Liver (tissue), 3 donors: ENCODE measurements at regions not wholly inside any gene's neighbourhood (a gene's known extent, or its start where the extent isn't known, plus 50 kb on each side); places are given as distances from the start of the nearest gene placed in this dataset.

Source experiments
- FOXA1 ChIP-seq: IDR thresholded peaks from 2 replicates; pipeline ENCODE4 v1.6.1; 2016; ENCODE audit warnings: antibody characterized with exemption
- GABPA ChIP-seq, 2 donors: IDR thresholded peaks in 1 of 2; conservative IDR thresholded peaks in 1 of 2; 2 replicates each; pipeline ENCODE4 v1.6.1; 2016; ENCODE audit warnings: antibody characterized with exemption in 2 of 2, mild to moderate bottlenecking in 1 of 2, moderate library complexity in 1 of 2
- HNF4A ChIP-seq, 2 donors: conservative IDR thresholded peaks; 2 replicates each; pipeline ENCODE4 v1.6.1; 2016; ENCODE audit warnings: antibody characterized with exemption in 2 of 2, mild to moderate bottlenecking in 2 of 2
- HNF4G ChIP-seq: IDR thresholded peaks from 2 replicates; pipeline ENCODE4 v1.6.1; 2016; ENCODE audit warnings: antibody characterized with exemption
- JUND ChIP-seq, 2 donors: IDR thresholded peaks; 2 replicates each; pipeline ENCODE4 v1.6.1; 2016; ENCODE audit warnings: antibody characterized with exemption in 2 of 2
- RAD21 ChIP-seq, 2 donors: IDR thresholded peaks; 2 replicates each; pipeline ENCODE4 v1.6.1; 2016; ENCODE audit warnings: antibody characterized with exemption in 2 of 2, mild to moderate bottlenecking in 2 of 2
- RXRA ChIP-seq, 2 donors: IDR thresholded peaks; 2 replicates each; pipeline ENCODE4 v1.6.1; 2017 to 2018; ENCODE audit warnings: antibody characterized with exemption in 2 of 2, mild to moderate bottlenecking in 1 of 2
- SP1 ChIP-seq: IDR thresholded peaks from 2 replicates; pipeline ENCODE4 v1.6.1; 2018; ENCODE audit warnings: antibody characterized with exemption, mild to moderate bottlenecking
- TAF1 ChIP-seq: conservative IDR thresholded peaks from 2 replicates; pipeline ENCODE4 v1.6.1; 2016; ENCODE audit warnings: antibody characterized with exemption, mild to moderate bottlenecking
- YY1 ChIP-seq: IDR thresholded peaks from 2 replicates; pipeline ENCODE4 v1.6.1; 2016; ENCODE audit warnings: antibody characterized with exemption, mild to moderate bottlenecking
- TF ChIP-seq, protein P1 (sequence below): fragments of 150-350 bp; IDR thresholded peaks from 2 replicates; pipeline ENCODE4 v1.5.1; 2017; ENCODE audit warnings: improper control_type of control experiment, low read depth, low read length; ENCODE audit not compliant: missing input control
- TF ChIP-seq, protein P2 (sequence below): IDR thresholded peaks from 2 replicates; pipeline ENCODE4 v1.6.1; 2016; ENCODE audit warnings: antibody characterized with exemption, mild to moderate bottlenecking
- TF ChIP-seq, protein P3 (sequence below): IDR thresholded peaks from 2 replicates; pipeline ENCODE4 v1.6.1; 2016; ENCODE audit warnings: antibody characterized with exemption
- TF ChIP-seq, protein P4 (sequence below): IDR thresholded peaks from 2 replicates; pipeline ENCODE4 v1.6.1; 2016; ENCODE audit warnings: antibody characterized with exemption
- donor health status: healthy.
- donor health status: healthy.

DNA sequence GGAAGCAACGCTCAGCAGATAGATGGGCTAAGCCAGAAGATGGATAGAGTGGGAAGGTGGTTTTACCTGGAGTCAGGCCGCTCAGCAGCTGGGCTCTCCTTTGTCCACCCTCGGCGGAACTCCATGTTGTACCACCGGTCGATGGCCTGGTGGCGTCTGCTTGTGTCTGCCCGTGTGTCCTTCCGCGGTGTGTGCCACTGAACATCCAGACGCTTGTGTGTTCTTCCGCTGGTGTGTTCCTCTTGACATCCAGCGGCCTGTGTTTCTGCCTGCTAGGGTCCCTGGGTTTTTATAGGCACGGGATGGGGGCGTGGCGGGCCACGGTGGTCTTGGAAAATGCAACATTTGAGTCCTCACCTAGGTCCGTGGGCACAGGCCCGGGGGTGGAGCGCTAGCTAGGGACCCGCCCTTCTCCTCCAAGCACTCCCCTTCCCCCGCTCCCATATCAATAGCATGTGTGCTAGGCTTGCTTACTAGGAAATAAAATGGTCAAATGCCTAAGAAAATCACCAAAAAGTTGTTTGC is 1431.7 kb upstream of the ACVR2A start:
- TF ChIP-seq, protein P1, sequence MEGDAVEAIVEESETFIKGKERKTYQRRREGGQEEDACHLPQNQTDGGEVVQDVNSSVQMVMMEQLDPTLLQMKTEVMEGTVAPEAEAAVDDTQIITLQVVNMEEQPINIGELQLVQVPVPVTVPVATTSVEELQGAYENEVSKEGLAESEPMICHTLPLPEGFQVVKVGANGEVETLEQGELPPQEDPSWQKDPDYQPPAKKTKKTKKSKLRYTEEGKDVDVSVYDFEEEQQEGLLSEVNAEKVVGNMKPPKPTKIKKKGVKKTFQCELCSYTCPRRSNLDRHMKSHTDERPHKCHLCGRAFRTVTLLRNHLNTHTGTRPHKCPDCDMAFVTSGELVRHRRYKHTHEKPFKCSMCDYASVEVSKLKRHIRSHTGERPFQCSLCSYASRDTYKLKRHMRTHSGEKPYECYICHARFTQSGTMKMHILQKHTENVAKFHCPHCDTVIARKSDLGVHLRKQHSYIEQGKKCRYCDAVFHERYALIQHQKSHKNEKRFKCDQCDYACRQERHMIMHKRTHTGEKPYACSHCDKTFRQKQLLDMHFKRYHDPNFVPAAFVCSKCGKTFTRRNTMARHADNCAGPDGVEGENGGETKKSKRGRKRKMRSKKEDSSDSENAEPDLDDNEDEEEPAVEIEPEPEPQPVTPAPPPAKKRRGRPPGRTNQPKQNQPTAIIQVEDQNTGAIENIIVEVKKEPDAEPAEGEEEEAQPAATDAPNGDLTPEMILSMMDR: no peak
- TF ChIP-seq, protein P2, sequence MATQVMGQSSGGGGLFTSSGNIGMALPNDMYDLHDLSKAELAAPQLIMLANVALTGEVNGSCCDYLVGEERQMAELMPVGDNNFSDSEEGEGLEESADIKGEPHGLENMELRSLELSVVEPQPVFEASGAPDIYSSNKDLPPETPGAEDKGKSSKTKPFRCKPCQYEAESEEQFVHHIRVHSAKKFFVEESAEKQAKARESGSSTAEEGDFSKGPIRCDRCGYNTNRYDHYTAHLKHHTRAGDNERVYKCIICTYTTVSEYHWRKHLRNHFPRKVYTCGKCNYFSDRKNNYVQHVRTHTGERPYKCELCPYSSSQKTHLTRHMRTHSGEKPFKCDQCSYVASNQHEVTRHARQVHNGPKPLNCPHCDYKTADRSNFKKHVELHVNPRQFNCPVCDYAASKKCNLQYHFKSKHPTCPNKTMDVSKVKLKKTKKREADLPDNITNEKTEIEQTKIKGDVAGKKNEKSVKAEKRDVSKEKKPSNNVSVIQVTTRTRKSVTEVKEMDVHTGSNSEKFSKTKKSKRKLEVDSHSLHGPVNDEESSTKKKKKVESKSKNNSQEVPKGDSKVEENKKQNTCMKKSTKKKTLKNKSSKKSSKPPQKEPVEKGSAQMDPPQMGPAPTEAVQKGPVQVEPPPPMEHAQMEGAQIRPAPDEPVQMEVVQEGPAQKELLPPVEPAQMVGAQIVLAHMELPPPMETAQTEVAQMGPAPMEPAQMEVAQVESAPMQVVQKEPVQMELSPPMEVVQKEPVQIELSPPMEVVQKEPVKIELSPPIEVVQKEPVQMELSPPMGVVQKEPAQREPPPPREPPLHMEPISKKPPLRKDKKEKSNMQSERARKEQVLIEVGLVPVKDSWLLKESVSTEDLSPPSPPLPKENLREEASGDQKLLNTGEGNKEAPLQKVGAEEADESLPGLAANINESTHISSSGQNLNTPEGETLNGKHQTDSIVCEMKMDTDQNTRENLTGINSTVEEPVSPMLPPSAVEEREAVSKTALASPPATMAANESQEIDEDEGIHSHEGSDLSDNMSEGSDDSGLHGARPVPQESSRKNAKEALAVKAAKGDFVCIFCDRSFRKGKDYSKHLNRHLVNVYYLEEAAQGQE: no peak
- TF ChIP-seq RAD21 (IDR thresholded peaks at IDR 0.05): no peak
- TF ChIP-seq FOXA1: no peak
- TF ChIP-seq HNF4G: no peak
- no peak for TF ChIP-seq TAF1
- TF ChIP-seq, protein P3, sequence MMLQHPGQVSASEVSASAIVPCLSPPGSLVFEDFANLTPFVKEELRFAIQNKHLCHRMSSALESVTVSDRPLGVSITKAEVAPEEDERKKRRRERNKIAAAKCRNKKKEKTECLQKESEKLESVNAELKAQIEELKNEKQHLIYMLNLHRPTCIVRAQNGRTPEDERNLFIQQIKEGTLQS: no peak
- no peak for TF ChIP-seq HNF4A (conservative IDR thresholded peaks at IDR 0.05)
- no peak for TF ChIP-seq JUND (IDR thresholded peaks at IDR 0.05)
- no peak for TF ChIP-seq SP1
- TF ChIP-seq GABPA (IDR thresholded peaks at IDR 0.05 in 1 of 2, conservative IDR thresholded peaks at IDR 0.05 in 1 of 2): no peak
- TF ChIP-seq RXRA (IDR thresholded peaks at IDR 0.05): no peak
- TF ChIP-seq, protein P4, sequence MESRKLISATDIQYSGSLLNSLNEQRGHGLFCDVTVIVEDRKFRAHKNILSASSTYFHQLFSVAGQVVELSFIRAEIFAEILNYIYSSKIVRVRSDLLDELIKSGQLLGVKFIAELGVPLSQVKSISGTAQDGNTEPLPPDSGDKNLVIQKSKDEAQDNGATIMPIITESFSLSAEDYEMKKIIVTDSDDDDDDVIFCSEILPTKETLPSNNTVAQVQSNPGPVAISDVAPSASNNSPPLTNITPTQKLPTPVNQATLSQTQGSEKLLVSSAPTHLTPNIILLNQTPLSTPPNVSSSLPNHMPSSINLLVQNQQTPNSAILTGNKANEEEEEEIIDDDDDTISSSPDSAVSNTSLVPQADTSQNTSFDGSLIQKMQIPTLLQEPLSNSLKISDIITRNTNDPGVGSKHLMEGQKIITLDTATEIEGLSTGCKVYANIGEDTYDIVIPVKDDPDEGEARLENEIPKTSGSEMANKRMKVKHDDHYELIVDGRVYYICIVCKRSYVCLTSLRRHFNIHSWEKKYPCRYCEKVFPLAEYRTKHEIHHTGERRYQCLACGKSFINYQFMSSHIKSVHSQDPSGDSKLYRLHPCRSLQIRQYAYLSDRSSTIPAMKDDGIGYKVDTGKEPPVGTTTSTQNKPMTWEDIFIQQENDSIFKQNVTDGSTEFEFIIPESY: no peak
- TF ChIP-seq YY1: no peak
